Dedifferentiated amniotic fluid mesenchymal stem cell (primary cell): ENCODE measurements at regions not wholly inside any gene's neighbourhood (a gene's known extent, or its start where the extent isn't known, plus 50 kb on each side); places are given as distances from the start of the nearest gene placed in this dataset.

Experiments used
- DNase-seq: peaks from one replicate; pipeline ENCODE4 v3.0.0-alpha.2; 2016; ENCODE audit errors: extremely low spot score

DNA sequence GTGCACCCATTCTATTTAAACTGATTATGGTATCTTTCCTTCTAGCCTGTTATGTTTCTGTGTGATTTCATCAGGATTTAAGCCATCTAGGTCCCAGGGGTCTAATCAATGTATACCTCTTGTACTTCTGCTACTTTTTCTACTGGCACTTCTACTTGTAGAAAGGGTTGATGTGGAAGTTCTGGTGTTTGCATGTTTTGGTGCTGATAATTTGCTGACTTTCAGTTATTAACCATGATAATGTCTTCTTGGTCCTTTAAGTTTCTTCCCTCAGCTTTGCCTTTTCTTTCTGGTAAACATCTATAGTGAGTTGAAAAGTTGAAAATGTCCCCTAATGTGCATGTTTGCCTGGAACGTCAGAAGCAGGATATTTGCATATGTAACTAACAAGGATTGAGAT is 390.6 kb upstream of the MAP3K7 start:
- DNase-seq = no peak

DNA sequence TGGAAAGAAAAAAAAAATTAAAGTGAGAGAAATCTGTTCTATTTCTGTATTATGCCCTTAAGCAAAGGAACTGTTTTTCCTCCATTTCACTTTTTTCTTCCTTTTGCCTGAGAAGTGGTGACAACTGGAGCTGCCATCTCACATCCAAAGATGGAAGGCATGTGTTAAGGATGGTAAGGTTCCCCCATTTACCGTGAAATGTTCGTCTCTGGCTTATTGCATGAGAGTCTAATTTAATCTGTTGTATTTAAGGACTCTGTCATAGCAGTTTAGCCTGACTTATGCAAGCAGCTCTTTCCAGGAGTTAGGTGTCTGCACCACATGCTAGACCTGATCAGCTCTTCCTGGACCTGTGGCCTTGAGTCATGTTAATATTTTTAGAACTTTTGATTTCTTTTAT is 389.5 kb upstream of the MAP3K7 start:
- DNase-seq = no peak

DNA sequence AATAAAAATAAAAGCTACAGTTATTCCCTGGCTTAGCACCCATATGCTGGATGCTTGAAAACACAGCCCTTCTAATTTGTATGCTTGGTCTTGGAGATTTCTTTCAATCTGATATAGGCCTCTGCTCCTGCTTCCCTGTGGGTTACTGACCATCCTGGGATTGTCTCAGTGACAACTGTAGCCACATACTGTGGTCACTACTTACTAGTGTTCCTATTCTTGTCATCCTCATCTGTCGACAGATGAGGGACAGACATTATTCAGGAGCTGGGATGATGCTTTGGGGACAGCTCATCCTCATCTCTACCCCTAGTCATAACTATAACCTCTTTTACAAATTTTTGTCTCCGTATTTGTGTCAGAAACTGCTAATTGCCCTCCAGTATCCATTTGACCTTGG is 388.9 kb upstream of the MAP3K7 start:
- DNase-seq = no peak

DNA sequence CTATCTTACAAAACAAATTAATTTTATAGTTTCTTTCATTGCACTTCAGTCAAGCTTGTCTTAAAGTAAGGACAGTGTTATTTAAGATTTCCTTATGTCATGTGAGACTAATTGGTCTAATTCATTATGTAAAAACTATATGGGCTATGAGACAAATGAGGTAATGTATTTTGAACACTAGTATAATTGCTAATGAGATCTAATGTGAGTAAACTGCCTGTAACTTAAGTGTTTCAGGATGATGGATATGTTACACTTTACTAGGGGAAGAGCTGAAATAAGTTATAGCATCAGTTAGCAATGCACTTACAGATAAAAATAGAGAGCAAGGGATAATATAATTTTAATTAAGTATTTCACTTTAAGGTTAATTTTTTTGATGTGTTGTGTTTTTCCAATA is 386.3 kb upstream of the MAP3K7 start:
- DNase-seq = no peak

DNA sequence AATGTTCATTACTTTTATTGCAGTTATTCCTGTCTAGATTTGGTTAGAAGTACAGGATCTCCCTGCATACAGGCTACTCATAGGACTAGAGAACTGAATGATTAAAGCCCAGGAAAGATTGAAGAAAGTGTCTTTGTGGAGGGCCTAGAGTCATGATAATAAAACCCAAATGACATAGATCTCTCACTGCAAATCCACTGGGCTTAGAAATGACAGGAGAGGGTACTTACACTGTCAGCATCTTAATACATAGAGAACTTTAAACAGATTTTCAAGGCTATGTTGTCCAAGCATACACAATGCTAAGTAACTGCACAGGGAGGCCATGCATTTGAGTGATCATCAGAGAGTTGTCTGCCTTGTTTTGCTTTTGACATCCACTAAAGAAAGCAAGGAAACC is 383.8 kb upstream of the MAP3K7 start:
- no peak for DNase-seq

GRCh38 chr6:90967471-90967870 is 380.6 kb upstream of the MAP3K7 start:
- DNase-seq = no peak

DNA sequence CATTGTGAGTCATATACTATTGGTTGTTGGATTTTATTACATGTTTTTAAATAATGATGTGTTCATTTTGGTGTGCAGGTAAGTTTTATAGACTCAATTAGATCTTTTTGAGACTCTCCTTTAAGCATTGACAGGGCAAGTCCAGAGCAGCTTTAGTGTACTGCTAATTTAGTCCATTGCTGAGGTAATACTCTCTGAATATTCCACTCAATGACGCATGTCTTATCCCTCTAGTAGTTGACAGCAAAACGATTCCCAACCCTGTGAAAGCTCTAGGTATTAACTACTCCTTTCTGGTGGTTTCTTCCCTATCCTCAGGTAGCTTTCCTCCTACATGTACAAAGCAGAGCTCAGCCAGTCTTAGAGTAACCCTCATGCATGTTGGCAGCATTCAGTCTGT is 373.5 kb upstream of the MAP3K7 start:
- no peak for DNase-seq

DNA sequence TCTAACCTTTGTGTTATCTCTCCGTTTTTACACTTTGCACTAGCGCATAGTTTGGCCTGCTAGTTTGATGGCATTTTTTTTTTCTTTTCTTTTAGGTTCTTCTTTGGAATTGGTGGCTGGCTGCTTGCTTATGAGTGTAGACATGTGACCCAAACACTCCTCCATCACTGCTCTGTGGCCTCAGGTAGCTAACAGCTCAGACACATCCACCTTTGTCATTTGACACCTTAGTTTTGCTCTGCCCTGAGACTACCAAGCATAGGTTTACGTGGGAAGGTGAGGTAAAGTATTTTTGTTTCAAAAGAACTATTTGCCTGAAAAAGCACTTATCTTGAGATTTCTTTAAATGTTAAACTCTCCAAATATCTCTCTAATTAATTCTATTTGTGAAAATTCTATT is 368.4 kb upstream of the MAP3K7 start:
- DNase-seq = no peak

- no peak for DNase-seq
These were observed 366.7 kb upstream of the MAP3K7 start for GRCh38 chr6:90953405-90954161.

DNA sequence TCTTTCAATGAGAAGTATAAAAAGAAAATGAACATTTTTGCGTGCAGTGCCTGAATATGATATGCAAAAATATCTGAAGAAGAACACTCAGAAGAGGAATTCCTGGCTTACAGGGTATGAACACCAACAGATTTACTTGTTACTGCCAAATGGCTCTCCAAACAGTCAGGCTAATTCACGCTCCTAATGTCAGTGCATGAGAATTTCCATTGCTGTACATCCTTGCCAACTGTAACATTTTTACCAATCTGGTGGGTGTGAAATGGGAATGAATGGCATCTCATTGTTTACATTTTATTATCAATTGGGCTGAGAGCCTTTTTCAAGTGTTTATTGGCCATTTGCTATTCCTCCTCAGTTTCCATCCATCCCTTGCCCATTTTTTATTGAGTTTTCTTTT is 365.3 kb upstream of the MAP3K7 start:
- no peak for DNase-seq

DNA sequence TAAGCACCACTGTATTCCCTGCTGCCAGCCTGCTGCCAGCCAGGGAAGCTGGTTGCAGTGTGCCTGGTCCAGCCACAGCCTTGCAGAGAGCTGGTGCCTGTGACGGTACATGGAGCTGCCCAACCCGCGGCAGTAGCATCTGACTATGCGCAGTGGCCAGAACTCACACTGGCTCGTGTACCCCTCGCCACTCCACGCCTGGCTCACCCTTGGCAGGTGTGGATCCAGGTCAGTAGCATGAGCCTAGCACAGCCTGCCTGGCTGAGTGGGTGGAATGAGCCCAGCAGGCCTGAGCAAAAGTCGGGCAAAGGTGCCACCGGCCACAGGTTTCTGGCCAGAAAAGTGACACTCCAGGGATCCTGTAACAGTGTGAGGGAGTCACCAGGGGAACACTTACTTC is 361.7 kb upstream of the MAP3K7 start:
- DNase-seq = no peak

- no peak for DNase-seq
These were observed 360.6 kb upstream of the MAP3K7 start for GRCh38 chr6:90947184-90948064.

DNA sequence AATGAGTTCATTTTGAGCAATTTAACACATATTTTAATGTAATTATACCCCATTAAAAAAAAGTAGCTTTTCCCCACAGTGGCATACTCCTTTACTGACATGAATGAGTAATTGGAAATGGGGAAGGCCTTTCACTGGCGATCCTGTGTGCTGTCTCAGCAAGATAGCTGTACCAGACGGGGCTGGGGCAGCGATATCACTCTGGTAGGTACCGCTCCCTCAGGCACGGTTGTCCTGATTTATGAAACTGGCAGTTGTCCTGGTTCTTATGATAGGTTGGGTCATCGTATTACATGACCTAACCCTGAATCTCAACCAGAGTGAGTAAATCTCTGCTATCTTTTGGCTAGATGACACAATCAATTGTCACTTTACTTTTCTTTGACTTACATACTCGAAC is 355.0 kb upstream of the MAP3K7 start:
- no peak for DNase-seq

GRCh38 chr6:90940812-90941481 is 354.1 kb upstream of the MAP3K7 start:
- DNase-seq = no peak

DNA sequence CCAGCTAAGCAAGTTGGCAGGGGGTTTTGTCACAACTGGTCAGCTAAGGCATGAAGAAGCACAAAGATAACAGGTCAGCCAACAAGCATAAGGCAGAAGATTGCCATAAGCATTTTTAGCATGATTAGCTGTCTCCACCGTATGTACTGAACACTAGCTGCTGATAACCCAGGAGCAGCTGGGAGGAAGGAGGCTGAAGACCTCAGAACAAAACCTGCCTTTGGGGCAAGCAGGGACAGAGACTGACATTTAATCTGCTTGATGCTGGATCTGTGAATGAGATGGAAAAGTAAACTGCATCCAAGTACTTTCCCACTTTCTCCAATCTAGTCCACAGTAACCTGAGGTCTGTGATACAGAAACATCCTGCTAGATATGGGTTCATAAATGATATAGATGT is 353.0 kb upstream of the MAP3K7 start:
- DNase-seq = no peak

DNA sequence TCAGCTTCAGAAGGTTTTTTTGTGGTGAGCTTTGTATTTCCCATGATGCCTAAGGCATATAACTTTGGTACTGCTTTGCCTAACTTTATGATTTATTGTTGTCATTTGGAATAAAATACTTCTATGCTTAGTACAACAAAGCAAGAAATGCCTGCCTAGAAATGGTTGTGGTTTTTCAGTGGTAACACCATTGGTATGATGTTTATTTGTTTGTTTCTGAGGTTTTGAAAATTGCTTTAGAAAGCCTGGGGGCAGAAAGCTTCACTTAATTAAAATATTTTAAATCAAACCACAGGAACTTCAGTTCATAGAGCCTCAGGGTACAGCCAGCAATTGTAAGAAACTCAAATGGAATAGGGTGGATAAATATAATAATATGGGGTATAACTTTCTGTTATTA is 351.2 kb upstream of the MAP3K7 start:
- DNase-seq = no peak

DNA sequence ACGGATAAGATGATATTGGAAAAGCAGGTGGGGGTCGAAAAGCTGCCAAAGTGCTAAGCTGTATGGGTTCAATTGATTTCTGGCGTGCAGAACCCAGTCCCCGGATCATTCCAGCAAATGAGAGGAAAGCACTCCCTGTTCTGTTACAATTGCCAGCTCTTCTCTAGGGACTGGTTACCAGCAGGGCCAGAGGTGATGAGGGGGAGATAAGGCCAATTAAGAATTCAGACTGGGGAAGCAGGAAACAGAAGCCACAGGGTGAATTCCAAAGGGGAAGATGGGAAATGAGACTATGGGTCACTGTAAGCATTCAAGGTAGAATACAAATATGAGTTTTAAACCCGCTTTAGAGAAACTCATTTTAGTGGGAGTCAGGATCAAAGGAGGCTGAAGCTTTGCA is 349.4 kb upstream of the MAP3K7 start:
- no peak for DNase-seq

- no peak for DNase-seq
These were observed 348.1 kb upstream of the MAP3K7 start for GRCh38 chr6:90934966-90935365.

- DNase-seq = no peak
These were observed 347.2 kb upstream of the MAP3K7 start for GRCh38 chr6:90934081-90934480.

DNA sequence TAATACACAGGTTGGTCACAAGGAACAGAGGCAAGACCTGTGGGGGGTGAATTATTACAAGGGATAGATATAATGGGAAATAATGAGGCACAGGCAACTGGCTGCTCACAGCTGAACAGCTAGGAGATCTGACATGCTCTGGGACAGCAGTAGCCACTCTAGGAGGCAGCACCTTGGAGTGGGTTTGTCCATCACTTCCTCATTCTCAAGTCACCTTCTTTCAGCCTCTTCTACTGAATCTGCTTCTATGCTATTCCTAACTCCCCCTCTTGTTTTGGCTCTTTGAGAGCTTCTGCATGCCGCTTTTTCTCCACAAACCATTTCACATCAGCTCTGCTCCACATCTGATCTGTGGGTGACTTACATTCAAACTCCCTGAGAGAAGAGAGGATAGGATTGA is 345.5 kb upstream of the MAP3K7 start:
- no peak for DNase-seq

GRCh38 chr6:90928051-90928450 is 341.2 kb upstream of the MAP3K7 start:
- DNase-seq = no peak

- DNase-seq = no peak
These were observed 338.9 kb upstream of the MAP3K7 start for GRCh38 chr6:90925726-90926125.

DNA sequence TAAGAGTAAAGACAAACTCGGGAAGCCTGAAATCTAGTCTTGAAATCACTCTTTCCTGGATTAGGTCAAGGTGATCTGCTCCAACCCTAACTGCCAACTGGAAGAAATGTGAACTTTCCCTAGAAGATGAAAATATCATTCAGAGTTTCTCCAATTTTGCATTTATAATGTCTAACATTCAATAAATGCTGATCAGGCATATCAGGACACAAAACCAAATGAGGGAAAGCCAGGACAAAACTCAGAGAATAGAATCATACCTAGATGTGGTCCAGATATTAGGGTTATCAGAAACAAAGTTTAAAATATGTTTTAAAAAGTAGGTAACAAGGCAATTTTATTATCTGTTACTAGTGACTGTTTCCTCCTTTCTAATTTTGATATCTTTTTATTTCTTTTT is 335.5 kb upstream of the MAP3K7 start:
- DNase-seq = no peak
